ENCODE measurements at regions not wholly inside any gene's neighbourhood (a gene's known extent, or its start where the extent isn't known, plus 50 kb on each side); places are given as distances from the start of the nearest gene placed in this dataset.
"Not testable (repeated sequence)": the region's sequence is repeated elsewhere in the genome, so short reads cannot be mapped to it uniquely, and the experiment has no call there.

GRCh38 chr7:54188843-54189242, 353.3 kb upstream of the VSTM2A start:
- Histone ChIP-seq H2AFZ (ENCODE audit: low read length) (no peak overlapping the region), H3K27ac (ENCODE audit: low read depth, low read length) (no peak overlapping the region), H3K4me3 (ENCODE audit: insufficient read depth, low read length) (no peak overlapping the region), H3K9me3 (ENCODE audit: low read depth, low read length) (peaks cover 6% of the 10 kb centered on the region), H3K4me1 (ENCODE audit: insufficient read depth, low read length) (no peaks in the 10 kb centered on the region), H3K79me2 (ENCODE audit: insufficient read depth, low read length) (no peaks in the 10 kb centered on the region), H3K36me3 (ENCODE audit: insufficient read depth, low read length) (no peaks in the 10 kb centered on the region), H4K20me1 (ENCODE audit: insufficient read depth, low read length) (no peaks in the 10 kb centered on the region), H3K27me3 (ENCODE audit: insufficient read depth, low read length) (no peaks in the 10 kb centered on the region), H3K4me2 (ENCODE audit: insufficient read depth, low read length) (no peak overlapping the region)
- TF ChIP-seq CTCF (IDR thresholded peaks at IDR 0.05; ENCODE audit: extremely low read depth, low read depth, low read length) = no peak
- DNase-seq (ENCODE audit: insufficient read length, low spot score, missing footprints) = no peak

- Histone ChIP-seq H3K4me2 (ENCODE audit: insufficient read depth, low read length) (no peak overlapping the region), H3K4me3 (ENCODE audit: insufficient read depth, low read length) (no peak overlapping the region), H2AFZ (ENCODE audit: low read length) (no peak overlapping the region), H3K9me3 (ENCODE audit: low read depth, low read length) (peaks cover 6% of the 10 kb centered on the region), H3K4me1 (ENCODE audit: insufficient read depth, low read length) (no peaks in the 10 kb centered on the region), H3K27me3 (ENCODE audit: insufficient read depth, low read length) (no peaks in the 10 kb centered on the region), H4K20me1 (ENCODE audit: insufficient read depth, low read length) (no peaks in the 10 kb centered on the region), H3K27ac (ENCODE audit: low read depth, low read length) (no peak overlapping the region), H3K36me3 (ENCODE audit: insufficient read depth, low read length) (no peaks in the 10 kb centered on the region), H3K79me2 (ENCODE audit: insufficient read depth, low read length) (no peaks in the 10 kb centered on the region)
- DNase-seq (ENCODE audit: insufficient read length, low spot score, missing footprints) = no peak
- no peak for TF ChIP-seq CTCF (IDR thresholded peaks at IDR 0.05; ENCODE audit: extremely low read depth, low read depth, low read length)
Measured at GRCh38 chr7:54189330-54189729, 352.8 kb upstream of the VSTM2A start.

GRCh38 chr7:54201501-54201900, 340.7 kb upstream of the VSTM2A start:
- no peak overlapping the region for H2AFZ ChIP-seq (ENCODE audit: low read length)

GRCh38 chr7:54215424-54215823, 326.8 kb upstream of the VSTM2A start:
- Histone ChIP-seq H3K79me2 (ENCODE audit: insufficient read depth, low read length) (no peaks in the 10 kb centered on the region), H3K4me1 (ENCODE audit: insufficient read depth, low read length) (no peaks in the 10 kb centered on the region), H2AFZ (ENCODE audit: low read length) (no peak overlapping the region), H3K27me3 (ENCODE audit: insufficient read depth, low read length) (no peaks in the 10 kb centered on the region), H3K4me2 (ENCODE audit: insufficient read depth, low read length) (no peak overlapping the region), H3K27ac (ENCODE audit: low read depth, low read length) (no peak overlapping the region), H3K36me3 (ENCODE audit: insufficient read depth, low read length) (no peaks in the 10 kb centered on the region), H4K20me1 (ENCODE audit: insufficient read depth, low read length) (no peaks in the 10 kb centered on the region), H3K9me3 (ENCODE audit: low read depth, low read length) (no peaks in the 10 kb centered on the region), H3K4me3 (ENCODE audit: insufficient read depth, low read length) (no peak overlapping the region)
- no peak for DNase-seq (ENCODE audit: insufficient read length, low spot score, missing footprints)
- no peak for TF ChIP-seq CTCF (IDR thresholded peaks at IDR 0.05; ENCODE audit: extremely low read depth, low read depth, low read length)

More at GRCh38 chr7:54201501-54201900, 340.7 kb upstream of the VSTM2A start:
- H4K20me1 ChIP-seq (ENCODE audit: insufficient read depth, low read length) = no peaks in the 10 kb centered on the region
- no peak overlapping the region for H3K4me2 ChIP-seq (ENCODE audit: insufficient read depth, low read length)
- no peaks in the 10 kb centered on the region for H3K4me1 ChIP-seq (ENCODE audit: insufficient read depth, low read length)
- no peaks in the 10 kb centered on the region for H3K36me3 ChIP-seq (ENCODE audit: insufficient read depth, low read length)
- H3K27ac ChIP-seq (ENCODE audit: low read depth, low read length) = no peak overlapping the region
- H3K27me3 ChIP-seq (ENCODE audit: insufficient read depth, low read length) = no peaks in the 10 kb centered on the region
- H3K9me3 ChIP-seq (ENCODE audit: low read depth, low read length) = no peaks in the 10 kb centered on the region
- no peak for DNase-seq (ENCODE audit: insufficient read length, low spot score, missing footprints)
- no peak overlapping the region for H3K4me3 ChIP-seq (ENCODE audit: insufficient read depth, low read length)
- no peak for TF ChIP-seq CTCF (IDR thresholded peaks at IDR 0.05; ENCODE audit: extremely low read depth, low read depth, low read length)
- no peaks in the 10 kb centered on the region for H3K79me2 ChIP-seq (ENCODE audit: insufficient read depth, low read length)

- H3K4me3 ChIP-seq (ENCODE audit: insufficient read depth, low read length); H3K9me3 ChIP-seq (ENCODE audit: low read depth, low read length); DNase-seq (ENCODE audit: insufficient read length, low spot score, missing footprints); H3K36me3 ChIP-seq (ENCODE audit: insufficient read depth, low read length); H3K79me2 ChIP-seq (ENCODE audit: insufficient read depth, low read length); H3K27ac ChIP-seq (ENCODE audit: low read depth, low read length); H3K27me3 ChIP-seq (ENCODE audit: insufficient read depth, low read length); H3K4me1 ChIP-seq (ENCODE audit: insufficient read depth, low read length); H3K4me2 ChIP-seq (ENCODE audit: insufficient read depth, low read length); H2AFZ ChIP-seq (ENCODE audit: low read length); H4K20me1 ChIP-seq (ENCODE audit: insufficient read depth, low read length): not testable (repeated sequence)
Measured at GRCh38 chr7:54226030-54226429, 316.1 kb upstream of the VSTM2A start.
